ENCODE measurements at regions not wholly inside any gene's neighbourhood (a gene's known extent, or its start where the extent isn't known, plus 50 kb on each side); places are given as distances from the start of the nearest gene placed in this dataset.

DNA sequence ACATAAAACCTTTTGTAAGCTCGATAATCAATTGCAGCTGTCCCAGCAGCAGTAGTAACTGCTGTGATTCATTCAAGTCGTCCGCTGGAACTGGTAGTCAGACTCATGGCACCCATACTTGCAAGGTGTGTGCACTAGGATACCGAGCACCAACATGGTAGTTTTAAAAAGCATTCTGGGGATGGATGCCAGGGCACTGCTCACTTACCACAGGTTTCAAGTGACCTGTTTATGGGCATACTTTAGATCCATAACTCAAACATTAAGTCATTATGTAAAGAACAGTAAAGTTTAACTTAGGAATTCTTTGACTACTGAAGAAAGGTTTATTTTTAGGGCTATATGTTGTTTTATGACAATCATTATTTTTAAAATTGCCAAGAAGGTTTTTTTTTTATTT, 2277.6 kb downstream of the MAT2B start:
- POLR2A ChIA-PET = no interaction called here
- no peak for DNase-seq (ENCODE audit: extremely low spot score)
- CTCF ChIA-PET = no interaction called here
- TF ChIP-seq, protein P1, sequence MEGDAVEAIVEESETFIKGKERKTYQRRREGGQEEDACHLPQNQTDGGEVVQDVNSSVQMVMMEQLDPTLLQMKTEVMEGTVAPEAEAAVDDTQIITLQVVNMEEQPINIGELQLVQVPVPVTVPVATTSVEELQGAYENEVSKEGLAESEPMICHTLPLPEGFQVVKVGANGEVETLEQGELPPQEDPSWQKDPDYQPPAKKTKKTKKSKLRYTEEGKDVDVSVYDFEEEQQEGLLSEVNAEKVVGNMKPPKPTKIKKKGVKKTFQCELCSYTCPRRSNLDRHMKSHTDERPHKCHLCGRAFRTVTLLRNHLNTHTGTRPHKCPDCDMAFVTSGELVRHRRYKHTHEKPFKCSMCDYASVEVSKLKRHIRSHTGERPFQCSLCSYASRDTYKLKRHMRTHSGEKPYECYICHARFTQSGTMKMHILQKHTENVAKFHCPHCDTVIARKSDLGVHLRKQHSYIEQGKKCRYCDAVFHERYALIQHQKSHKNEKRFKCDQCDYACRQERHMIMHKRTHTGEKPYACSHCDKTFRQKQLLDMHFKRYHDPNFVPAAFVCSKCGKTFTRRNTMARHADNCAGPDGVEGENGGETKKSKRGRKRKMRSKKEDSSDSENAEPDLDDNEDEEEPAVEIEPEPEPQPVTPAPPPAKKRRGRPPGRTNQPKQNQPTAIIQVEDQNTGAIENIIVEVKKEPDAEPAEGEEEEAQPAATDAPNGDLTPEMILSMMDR (IDR thresholded peaks at IDR 0.05; ENCODE audit: control extremely low read depth, extremely low read depth, low read depth, missing control alignments) = no peak

DNA sequence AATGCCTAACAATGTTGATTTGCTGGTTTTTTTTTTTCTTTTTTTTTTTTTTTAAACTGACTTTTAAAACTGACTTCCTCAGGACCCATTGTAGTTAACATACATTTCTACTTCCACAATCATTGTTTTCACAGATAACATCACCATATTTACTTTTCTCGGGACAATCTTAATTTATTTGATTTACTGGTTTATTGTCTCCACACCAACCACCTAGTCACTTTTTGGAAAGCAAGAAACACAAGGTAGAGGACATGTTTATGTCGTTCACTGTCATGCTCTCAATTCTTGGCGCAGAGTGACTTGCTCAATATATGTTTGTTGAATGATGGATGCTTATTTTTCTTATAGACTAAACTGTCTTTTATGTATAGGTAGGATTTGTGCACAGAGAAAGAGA, 2280.7 kb downstream of the MAT2B start:
- CTCF ChIA-PET = no interaction called here
- POLR2A ChIA-PET = no interaction called here
- TF ChIP-seq, protein P1 (IDR thresholded peaks at IDR 0.05; ENCODE audit: control extremely low read depth, extremely low read depth, low read depth, missing control alignments) = no peak
- no peak for DNase-seq (ENCODE audit: extremely low spot score)

DNA sequence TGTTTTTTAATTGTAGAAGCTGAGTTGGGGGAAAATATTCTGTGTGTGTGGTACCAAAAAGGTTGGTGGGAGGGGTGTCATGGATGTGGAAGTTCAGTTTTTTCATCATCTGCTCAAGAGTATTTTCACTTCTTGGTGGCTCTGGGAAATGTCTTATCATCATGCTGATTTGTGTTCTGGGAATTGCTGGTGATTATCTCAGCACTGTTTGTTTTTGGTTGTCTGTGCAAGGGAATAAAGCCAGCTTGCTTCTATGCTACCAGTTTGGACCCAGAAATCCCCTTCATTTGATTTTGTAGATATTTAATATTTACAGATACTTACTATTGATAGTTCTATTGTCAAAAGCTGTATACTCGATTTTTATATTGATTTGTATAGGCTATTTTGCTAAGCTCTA, 2289.7 kb downstream of the MAT2B start:
- POLR2A ChIA-PET = no interaction called here

DNA sequence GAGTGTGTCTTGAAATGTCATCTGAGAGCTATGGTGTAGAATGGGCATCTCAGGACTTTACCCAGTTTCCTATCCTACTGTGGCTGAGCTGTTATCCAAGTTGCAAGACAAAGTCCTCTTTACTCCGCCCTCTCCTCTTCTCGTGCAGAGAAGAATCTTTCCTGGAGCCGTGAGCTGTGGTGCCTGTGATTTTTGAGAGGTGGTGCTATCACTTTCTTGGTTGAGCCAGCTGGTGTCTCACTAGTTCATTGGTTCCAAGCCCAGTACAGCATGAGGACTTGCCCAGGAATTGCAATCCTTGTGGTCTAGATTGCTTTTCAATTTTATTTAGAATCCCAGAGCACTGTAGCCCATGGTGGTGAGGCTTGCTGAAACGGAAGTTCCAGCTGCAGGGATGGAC, 2300.3 kb downstream of the MAT2B start:
- POLR2A ChIA-PET = no interaction called here
- CTCF ChIA-PET = no interaction called here
- no peak for DNase-seq (ENCODE audit: extremely low spot score)
- TF ChIP-seq, protein P1 (IDR thresholded peaks at IDR 0.05; ENCODE audit: control extremely low read depth, extremely low read depth, low read depth, missing control alignments) = no peak

More for the DNA sequence above, 2289.7 kb downstream of the MAT2B start:
- TF ChIP-seq, protein P1 (IDR thresholded peaks at IDR 0.05; ENCODE audit: control extremely low read depth, extremely low read depth, low read depth, missing control alignments) = no peak
- CTCF ChIA-PET = no interaction called here
- no peak for DNase-seq (ENCODE audit: extremely low spot score)

DNA sequence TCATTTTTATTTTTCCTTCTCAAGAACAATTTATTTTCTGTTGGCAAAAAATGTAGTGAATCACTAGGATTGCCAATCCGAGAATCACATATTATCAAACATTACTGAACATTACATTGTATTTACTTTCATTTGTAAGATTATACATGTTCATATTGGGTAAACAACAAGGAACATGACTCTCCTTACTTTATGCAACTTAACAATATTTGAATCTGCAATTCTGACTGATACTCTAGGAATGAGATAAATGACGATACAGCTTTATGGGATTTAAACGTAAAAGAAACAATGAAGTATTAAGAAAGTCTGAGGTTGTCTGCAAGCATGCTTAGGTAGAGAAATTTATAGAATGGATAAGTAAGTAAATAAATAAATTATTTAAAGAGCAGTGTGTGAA, 2302.9 kb downstream of the MAT2B start:
- ChIA-PET CTCF (no interaction called here), POLR2A (no interaction called here)
- no peak for DNase-seq (ENCODE audit: extremely low spot score)
- TF ChIP-seq, protein P1 (IDR thresholded peaks at IDR 0.05; ENCODE audit: control extremely low read depth, extremely low read depth, low read depth, missing control alignments) = no peak

DNA sequence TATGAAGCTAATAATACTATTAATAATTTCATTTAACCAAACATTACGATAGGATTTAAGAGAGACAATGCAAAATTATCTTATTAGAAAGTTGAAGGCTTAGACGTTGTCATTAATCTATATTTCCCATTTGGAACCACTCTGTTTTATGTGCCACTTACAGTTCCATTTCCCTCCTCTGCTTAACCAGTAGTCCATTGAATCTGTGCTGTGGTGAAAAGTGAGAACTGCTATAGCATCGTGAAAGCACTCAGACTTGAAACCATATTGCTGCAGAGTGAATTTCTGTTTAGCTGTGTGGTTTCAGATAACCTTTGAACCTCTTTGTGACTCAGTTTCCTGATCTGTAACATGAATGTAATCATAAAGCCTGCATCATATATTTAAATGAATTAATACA, 2304.5 kb downstream of the MAT2B start:
- DNase-seq (ENCODE audit: extremely low spot score) = no peak
- TF ChIP-seq, protein P1 (IDR thresholded peaks at IDR 0.05; ENCODE audit: control extremely low read depth, extremely low read depth, low read depth, missing control alignments) = no peak
- POLR2A ChIA-PET = no interaction called here
- CTCF ChIA-PET = no interaction called here

DNA sequence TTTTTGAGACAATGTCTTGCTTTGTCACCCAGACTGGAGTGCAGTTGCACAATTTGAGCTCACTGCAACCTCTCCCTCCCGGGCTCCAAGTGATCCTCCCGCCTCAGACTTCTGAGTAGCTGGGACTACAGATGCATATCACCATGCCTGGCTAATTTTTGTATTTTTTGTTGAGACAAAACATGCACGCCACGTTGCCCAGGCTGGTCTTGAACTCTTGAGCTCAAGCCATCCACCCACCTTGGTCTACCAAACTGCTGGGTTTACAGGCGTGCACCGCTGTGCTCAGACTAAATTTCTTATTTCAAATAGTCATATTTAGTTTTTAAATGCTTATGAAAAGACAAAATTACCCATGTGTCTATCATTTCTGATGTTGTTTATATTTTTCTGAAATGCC, 2324.1 kb downstream of the MAT2B start:
- DNase-seq (ENCODE audit: extremely low spot score) = no peak
- TF ChIP-seq, protein P1 (IDR thresholded peaks at IDR 0.05; ENCODE audit: control extremely low read depth, extremely low read depth, low read depth, missing control alignments) = no peak
- POLR2A ChIA-PET = no interaction called here
- CTCF ChIA-PET = no interaction called here

All from GM10248 (cell line).